ENCODE measurements at regions not wholly inside any gene's neighbourhood (a gene's known extent, or its start where the extent isn't known, plus 50 kb on each side); places are given as distances from the start of the nearest gene placed in this dataset.

- DNase-seq (ENCODE audit: low spot score) (no peak), ATAC-seq (ENCODE audit: low FRiP score) (no peak)
- TF ChIP-seq, protein P1, sequence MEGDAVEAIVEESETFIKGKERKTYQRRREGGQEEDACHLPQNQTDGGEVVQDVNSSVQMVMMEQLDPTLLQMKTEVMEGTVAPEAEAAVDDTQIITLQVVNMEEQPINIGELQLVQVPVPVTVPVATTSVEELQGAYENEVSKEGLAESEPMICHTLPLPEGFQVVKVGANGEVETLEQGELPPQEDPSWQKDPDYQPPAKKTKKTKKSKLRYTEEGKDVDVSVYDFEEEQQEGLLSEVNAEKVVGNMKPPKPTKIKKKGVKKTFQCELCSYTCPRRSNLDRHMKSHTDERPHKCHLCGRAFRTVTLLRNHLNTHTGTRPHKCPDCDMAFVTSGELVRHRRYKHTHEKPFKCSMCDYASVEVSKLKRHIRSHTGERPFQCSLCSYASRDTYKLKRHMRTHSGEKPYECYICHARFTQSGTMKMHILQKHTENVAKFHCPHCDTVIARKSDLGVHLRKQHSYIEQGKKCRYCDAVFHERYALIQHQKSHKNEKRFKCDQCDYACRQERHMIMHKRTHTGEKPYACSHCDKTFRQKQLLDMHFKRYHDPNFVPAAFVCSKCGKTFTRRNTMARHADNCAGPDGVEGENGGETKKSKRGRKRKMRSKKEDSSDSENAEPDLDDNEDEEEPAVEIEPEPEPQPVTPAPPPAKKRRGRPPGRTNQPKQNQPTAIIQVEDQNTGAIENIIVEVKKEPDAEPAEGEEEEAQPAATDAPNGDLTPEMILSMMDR (IDR thresholded peaks at IDR 0.05): no peak
Measured at GRCh38 chr13:65912516-65912915, 1317.6 kb downstream of the PCDH9 start.

GRCh38 chr13:65911546-65912193, 1318.5 kb downstream of the PCDH9 start:
- TF ChIP-seq, protein P1 (IDR thresholded peaks at IDR 0.05): no peak
- ATAC-seq (ENCODE audit: low FRiP score) (no peak), DNase-seq (ENCODE audit: low spot score) (no peak)

DNA sequence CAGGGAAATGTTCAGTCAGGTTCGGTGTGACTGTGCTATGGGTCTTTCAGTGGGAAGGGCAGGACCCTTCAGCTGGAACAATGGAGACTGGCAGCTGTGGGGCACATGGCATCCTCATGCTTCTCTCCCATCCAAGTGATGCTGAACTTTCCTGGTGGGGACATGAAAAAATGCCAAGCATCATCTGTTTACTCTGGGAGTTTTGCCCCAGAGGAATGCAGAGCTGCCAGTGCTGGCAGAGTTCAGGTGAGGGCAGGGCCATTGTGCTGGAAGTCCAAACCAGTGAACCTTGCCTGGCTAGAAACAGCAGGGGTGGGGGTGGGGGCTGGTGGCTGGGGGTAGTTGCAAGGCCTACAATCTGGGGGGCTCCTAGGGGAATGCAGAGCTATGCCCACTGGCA, 1320.6 kb downstream of the PCDH9 start:
- ATAC-seq (ENCODE audit: low FRiP score): no peak
- no peak for DNase-seq (ENCODE audit: low spot score)
- TF ChIP-seq, protein P1 (IDR thresholded peaks at IDR 0.05): no peak

GRCh38 chr13:65907666-65908525, 1322.2 kb downstream of the PCDH9 start:
- TF ChIP-seq, protein P1 (IDR thresholded peaks at IDR 0.05): no peak
- DNase-seq (ENCODE audit: low spot score): no peak
- ATAC-seq (ENCODE audit: low FRiP score): no peak

GRCh38 chr13:65901723-65902122, 1328.4 kb downstream of the PCDH9 start:
- ATAC-seq (ENCODE audit: low FRiP score): no peak
- TF ChIP-seq, protein P1 (IDR thresholded peaks at IDR 0.05): no peak
- no peak for DNase-seq (ENCODE audit: low spot score)

GRCh38 chr13:65894049-65894448, 1336.1 kb downstream of the PCDH9 start:
- TF ChIP-seq, protein P1 (IDR thresholded peaks at IDR 0.05): no peak
- DNase-seq (ENCODE audit: low spot score) (no peak), ATAC-seq (ENCODE audit: low FRiP score) (no peak)

All from omental fat pad (tissue), 3 donors.